GM18502 (cell line): ENCODE measurements at regions not wholly inside any gene's neighbourhood (a gene's known extent, or its start where the extent isn't known, plus 50 kb on each side); places are given as distances from the start of the nearest gene placed in this dataset.
"Not testable (repeated sequence)": the region's sequence is repeated elsewhere in the genome, so short reads cannot be mapped to it uniquely, and the experiment has no call there.

Experiments used
- ATAC-seq: cut with Tn5 transposase; IDR thresholded peaks from one replicate; pipeline ENCODE4 v1.9.1; 2021; ENCODE audit warnings: mild to moderate bottlenecking; ENCODE audit not compliant: unreplicated experiment, poor library complexity

DNA sequence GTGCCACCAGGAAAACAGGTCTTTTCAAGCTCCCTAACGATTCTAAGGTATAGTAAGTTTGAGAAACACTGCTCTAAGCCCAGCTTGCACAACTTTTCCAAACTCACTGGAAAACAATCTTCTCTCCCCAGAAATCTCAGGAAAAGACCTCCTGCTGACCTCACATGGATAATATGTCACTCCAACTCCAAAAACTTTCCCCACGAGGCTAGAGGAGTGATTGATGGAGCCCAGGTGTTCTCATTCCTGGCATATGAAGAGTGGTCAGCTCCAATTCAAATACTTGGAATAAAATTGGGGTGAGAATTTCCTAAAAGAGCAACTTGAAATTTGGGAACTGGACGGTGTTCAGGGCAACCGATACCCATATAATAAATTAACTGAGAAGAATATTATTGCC, 299.9 kb downstream of the PPP4R3C start:
- no peak for ATAC-seq

DNA sequence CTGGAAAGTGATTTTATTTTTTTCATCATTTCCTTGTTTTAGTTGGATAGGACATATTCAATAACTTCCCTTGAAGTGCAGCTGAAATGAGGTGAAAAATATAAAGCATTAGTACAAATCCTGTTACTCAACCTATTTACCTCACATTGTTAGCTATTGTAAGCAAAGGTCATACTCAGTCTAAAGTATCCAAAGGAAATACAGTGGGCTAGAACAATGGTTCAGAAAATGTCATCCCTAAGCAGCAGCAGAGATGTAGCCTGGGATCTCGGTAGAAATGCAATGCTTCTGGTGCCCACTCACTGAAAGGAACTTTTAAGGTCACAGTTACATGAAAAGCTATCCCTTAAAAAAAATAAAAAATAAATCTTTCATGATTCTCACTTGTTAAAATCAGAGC, 300.6 kb downstream of the PPP4R3C start:
- no peak for ATAC-seq

DNA sequence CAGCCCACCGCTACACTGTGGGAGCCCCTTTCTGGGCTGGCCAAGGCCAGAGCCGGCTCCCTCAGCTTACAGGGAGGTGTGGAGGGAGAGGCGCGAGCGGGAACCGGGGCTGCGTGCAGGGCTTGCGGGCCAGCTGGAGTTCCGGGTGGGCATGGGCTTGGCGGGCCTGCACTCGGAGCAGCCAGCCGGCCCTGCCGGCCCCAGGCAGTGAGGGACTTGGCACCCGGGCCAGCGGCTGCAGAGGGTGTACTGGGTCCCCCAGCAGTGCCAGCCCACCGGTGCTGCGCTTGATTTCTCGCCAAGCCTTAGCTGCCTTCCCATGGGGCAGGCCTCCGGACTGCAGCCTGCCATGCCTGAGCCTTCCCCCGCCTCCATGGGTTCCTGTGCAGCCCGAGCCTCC, 306.2 kb downstream of the PPP4R3C start:
- ATAC-seq: not testable (repeated sequence)

DNA sequence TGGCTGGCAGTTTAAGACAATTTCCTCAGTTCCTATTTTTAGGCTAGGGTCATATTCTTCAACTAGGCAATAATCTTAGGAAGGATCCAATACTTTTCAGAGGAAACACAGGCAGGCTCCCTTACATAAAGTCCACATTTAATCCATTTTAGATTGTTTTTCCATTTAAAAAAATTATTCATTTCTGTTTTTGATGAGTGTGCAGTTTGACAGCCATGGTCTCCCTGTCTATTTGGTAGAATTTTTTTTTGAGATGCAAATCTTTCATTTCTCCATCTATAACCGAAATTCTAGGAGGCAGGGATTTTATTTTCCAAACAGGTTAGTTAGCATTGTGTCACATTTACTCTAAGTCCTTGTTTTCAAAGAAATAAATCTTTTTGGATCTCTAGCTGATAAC, 326.8 kb downstream of the PPP4R3C start:
- no peak for ATAC-seq

DNA sequence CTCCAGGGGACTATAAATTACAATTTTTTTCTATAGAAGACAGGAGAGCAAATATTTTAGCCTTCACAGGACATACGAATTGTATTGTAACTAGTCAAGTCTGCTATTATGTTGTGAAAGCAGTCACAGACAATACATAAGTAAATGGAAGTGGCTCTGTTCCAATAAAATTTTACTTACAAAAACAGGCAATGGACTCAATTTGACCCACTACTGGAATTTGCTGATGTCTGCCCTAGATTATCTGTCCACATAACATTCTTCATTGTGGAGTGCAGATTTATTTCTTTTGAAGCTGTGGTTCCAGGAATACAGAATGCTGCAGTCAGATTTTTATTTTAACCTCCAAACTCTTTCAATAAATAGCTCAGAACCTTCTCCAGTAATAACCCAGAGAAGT, 330.3 kb downstream of the PPP4R3C start:
- no peak for ATAC-seq

DNA sequence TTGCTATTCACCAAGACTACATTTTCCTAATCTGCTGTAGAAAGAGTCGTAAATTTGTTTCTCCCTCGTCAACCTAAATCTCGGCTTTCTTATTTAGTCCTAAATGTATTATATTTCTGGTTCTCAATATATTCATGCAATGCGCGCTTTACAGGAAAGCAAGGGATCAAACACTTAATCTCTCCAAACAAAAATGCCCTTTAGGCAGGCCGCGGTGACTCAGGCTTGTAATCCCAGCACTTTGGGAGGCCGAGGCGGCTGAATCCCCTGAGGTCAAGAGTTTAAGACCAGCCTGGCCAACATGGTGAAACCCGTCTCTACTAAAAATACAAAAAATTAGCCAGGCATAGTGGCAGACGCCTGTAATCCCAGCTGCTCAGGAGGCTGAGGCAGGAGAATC, 376.0 kb downstream of the PPP4R3C start:
- not testable (repeated sequence) for ATAC-seq

DNA sequence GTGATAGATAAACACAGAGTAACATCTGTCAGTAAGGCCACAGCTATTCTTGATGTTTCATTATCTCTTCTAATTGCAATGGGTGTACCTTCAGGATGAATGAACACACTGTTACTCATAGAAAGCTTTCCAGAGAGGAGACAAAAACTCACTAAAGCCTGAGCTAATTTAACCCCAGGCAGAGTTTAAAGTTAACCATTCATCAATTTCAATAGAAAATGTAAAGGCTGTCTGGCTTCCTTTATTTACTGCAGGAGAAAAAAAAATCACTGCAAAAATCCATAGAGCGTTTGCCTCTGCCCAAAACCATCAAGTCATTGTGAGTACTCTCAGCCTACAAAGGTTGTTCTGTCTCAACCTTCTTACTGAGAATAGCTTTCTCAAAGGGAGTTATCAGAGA, 376.9 kb downstream of the PPP4R3C start:
- ATAC-seq: no peak

DNA sequence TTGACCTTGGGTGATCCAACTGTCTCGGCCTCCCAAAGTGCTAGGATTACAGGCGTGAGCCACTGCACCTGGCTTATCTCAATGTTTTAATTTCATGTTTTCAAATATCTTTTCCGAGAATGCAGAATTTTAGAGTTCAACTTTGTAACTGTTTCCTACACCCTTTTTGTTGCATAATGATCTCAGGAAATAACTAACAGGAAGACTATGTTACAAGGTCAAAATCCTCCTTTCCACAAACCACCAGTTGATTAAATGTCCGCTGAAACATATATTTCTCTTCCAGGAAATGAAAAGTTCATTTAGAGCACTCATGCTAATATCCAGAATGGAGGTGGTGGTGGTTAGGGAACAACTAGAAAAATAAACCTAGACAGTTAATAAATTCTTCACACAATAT, 377.8 kb downstream of the PPP4R3C start:
- no peak for ATAC-seq

DNA sequence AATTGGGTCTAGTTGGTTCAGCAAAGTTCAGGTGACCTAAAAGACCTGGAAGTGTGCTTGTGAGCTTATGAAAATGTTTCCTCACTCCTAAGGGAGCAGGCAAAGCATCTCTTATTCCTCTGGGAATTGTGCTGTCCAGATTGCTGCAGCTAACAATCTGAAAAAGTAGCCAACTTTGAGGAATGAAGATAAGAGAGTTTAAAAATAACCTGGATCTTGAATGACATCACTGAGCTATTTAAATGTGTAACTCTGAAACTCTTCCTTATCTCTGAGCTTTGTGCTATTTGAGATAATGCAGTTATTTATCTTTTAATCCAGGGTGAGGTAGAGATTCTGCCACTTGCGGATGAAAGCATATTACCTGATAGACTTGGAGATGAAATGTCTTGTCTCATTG, 384.8 kb downstream of the PPP4R3C start:
- ATAC-seq: no peak

DNA sequence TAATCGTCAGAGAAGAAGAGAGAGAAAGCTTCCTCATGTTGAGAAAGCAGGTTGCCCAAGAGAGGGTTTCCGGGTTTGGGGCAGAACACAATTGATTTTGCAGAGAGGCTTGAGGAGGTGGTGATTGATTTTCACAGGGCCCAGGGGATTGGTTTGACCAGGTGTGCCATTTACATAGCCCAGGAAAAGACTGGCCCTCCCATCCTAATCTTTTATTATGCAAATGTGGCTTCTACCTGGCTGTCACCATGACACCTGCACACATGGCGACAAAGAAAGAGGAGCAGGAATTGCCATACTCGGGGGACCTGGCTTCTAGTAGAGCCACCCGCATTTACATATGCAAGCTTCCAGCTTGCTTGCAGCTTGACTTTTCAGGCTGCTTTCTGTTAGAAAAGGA, 405.3 kb downstream of the PPP4R3C start:
- no peak for ATAC-seq

DNA sequence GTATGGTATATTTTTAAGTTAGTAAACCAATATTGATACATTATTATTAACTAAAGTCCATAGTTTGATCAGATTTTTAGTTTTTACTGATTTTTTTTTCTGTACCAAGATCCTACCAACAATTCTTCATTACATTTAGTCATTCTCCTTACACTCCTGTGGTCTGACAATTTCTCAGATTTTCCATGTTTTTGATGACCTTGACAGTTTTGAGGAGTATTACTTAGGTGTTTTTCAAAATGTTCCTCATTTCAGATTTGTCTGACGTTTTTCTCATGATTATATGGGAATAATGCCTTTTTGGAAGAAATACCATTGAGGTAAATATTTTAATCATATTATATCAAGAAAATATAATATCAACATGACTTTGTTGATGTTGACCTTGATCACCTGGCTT, 423.8 kb downstream of the PPP4R3C start:
- no peak for ATAC-seq

DNA sequence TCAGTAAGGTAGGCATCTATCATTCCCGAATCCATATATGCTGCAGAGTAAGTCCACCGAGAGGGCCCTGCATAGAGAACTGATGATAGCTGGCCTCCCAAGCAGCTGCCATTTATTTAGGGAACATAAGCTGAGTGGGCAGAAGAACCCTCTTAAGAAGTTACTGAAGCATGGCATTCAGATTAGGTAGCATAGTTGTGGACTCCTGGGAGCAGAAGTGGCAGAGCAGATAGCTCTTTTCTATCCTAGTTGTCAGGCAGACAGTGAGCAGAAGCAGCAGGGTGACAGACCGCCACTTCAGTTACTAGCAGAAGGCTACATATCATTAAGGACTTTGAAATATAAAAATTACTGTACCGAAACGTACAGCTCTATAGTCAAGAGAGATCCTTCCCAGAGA, 454.7 kb downstream of the PPP4R3C start:
- ATAC-seq: no peak

DNA sequence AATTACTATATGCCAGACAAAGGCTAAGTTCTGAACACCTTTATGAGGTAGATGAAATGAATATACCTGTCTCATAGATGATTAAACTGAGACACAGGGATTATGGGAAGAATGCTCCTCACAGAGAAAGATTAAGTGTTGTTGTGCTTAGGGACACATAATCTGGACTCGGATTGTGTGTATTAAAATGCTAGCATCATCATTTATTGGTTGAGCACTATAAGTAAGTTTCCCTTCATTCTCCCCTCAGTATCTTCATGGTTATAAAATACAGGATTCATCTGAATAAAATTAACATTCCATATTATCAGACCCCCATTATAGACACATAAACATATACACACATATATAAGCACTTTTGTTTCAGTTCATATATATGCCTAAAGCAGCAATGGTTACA, 463.5 kb downstream of the PPP4R3C start:
- no peak for ATAC-seq

DNA sequence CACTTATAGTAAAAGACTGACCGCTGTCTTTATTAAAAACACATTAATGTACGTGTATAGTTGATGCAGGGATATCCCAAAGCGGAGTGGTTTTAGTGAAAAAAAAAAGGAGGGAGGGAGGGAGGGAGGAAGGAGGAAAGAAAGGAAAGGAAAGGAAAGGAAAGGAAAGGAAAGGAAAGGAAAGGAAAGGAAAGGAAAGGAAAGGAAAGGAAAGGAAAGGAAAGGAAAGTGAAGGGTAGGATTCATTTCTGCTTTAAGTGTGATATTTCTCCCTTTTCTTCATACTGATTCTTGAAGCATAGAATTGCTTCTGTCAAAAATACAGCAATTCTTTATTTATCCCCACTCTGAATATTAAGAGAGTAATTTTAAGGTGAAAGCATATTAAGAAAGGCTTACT, 504.9 kb downstream of the PPP4R3C start:
- ATAC-seq: no peak

DNA sequence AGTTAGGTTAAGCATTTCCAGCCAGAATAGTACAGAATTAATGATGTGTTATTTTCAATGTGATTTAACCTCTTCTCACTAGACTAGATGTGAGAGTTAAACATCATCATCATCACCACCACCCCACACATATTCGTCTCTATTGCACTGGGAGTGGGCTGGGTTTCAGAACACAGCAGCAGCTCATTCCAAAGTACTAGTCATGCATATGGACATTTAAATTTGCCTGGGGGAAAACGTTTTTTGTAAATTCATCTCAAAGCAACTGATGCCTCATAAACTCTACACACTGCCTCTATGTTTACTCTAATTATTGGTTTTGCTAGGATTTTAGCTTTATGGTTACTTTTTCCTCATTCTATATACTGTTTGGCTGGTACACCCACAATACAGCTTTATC, 509.1 kb downstream of the PPP4R3C start:
- no peak for ATAC-seq

DNA sequence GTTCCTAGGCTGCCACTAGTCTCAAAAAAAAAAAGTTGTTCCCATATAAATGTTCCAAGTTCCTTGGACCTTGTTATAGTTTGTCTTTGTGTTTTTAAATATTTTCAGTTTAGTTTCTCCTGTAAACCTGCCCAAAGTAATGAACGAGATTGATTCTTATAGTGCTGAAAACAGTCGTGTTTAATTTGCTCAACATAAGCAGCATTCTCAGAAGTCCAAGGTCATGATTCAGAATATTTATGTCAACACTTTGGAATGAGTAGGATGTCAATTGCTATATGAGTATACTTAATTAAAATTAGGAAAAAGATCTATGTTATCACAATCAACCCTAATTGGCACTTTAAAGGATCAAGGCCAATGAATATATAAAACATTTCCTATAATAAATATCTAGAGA, 510.9 kb downstream of the PPP4R3C start:
- ATAC-seq: no peak

DNA sequence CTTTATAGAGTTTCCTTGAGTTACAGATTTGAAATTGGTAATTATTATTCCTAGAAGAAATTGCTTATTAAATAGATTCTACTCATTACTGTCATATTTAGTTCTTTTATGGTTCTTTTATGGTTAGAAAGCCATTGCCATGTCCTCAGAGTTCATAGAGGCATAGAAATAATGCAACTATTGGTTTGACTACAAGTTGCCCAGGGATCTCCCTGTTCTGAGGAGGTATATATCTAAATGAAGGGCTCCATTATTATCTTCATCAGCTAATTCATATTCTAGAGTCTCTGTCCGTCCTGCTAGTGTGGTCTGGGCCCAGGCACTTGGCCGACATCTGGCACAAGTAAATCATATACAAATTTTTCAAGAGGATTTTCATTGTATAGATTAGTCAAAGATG, 535.7 kb downstream of the PPP4R3C start:
- ATAC-seq: no peak

DNA sequence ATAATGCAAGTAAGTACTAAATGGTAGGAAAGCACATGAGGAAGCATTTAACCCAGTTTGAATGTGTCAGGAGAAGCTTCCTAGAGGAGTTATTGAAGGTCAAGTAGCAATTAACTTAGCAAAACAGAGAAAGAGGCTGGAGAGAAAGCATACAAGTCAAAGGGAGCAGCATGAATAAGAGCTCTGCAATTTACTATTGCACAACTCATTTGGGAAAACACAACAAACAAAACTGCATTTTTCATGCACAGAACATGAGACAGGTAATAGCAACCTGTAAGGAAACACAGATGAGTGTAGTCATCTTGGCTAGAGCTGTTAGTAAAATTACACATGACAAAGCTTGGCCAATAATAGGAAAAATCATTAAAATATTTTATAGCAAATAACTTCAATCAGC, 538.1 kb downstream of the PPP4R3C start:
- ATAC-seq: no peak

DNA sequence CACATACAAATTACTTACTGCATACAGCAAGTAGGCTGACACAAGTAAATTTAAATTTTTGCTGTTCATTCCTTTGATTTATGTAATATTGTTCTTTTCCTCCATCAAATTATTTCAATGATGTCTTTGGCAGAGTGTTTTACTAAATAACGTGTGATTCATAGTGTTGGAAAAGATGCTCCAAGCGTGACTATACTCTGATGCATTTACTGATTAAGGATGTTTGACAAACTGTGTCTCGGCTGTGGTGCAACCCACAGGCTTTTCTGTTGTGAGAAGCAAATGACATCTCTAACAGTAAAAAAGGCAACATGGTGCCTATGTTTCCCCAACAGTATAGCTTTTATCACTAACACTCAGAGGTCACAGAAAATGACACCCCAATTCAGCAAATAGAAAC, 540.9 kb downstream of the PPP4R3C start:
- no peak for ATAC-seq

DNA sequence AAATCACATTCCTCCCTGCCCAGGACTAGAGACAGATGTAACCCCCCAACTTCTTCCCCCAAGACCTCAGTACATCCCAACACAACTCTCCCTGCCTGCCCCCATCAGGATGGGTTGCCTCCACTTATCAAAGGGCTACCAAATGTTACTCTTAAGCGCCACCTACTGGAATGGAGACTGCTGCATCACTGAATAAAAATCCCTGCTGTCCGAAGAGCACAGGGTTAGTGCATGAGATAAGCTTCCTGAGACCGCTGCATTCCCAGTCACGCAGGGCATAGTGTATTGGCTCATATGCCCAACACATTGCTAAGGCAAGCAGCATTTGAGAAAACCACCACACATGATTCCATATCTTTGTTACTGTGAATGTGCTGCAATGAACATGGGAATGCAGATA, 544.5 kb downstream of the PPP4R3C start:
- peak; percentile 75 for ATAC-seq

DNA sequence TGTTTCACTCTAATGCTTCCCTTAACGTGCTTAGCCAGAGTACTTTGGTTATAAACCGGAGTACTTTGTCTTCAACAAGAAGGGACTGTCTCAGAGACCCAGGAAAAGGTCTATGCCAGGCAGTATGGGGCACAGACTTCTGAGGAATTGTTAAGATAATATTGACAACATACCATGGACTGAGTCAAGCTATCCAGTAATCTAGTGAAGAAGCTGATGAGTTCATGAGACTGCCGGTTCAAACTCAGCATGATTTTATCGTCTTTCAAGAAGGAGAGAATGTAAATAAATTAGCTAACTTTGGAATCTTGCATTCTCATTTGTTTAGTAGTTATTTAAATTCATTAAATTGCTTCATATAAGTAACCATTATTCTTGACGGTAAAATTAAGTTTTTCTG, 546.1 kb downstream of the PPP4R3C start:
- no peak for ATAC-seq

DNA sequence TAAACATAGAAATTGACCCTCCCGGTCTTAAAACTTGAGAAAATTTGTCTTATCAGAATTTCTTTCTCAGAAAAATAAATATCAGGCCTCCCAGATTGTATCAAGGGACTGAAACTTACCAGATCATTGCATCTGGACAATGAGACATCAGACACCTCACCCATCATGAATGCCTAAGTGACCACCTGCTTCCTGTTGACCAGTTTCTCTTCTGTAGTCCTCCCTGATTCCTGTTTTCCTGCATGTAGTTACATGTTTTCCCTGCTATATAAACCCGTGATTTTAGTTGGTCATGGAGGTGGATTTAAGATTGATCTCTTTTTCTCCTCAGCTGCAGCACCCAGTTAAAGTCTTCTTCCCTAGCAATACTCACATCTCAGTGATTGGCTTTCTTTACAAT, 548.1 kb downstream of the PPP4R3C start:
- no peak for ATAC-seq

DNA sequence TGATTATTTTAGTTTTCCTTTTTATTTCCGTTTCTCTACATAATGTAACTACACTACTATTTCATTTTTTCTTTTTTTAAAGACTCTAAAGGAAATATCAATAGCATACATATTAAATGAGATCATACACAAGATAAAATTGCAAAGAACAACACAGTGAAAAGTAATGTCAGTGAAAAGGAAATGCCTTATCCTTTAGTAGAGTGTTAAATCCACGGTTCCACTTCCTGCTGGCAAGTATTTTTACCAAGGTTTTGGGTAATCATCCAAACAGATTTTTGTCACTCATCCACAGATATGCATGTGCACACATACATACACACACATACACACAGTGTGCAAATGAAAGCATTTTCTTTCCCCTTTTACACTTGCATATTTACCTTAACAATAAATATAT, 548.9 kb downstream of the PPP4R3C start:
- ATAC-seq: no peak
